Breast epithelium (tissue), 3 donors: ENCODE measurements at regions not wholly inside any gene's neighbourhood (a gene's known extent, or its start where the extent isn't known, plus 50 kb on each side); places are given as distances from the start of the nearest gene placed in this dataset.

Source experiments
- POLR2A ChIP-seq: fragments of 450-650 bp; IDR thresholded peaks from one replicate; pipeline ENCODE4 v1.6.1; 2016; ENCODE audit warnings: antibody characterized with exemption, mild to moderate bottlenecking, moderate library complexity
- TF ChIP-seq, protein P1 (sequence below), 3 donors: fragments of 450-650 bp; IDR thresholded peaks; one replicate each; pipeline ENCODE4 v1.5.1; 2016 to 2017; ENCODE audit warnings: antibody characterized with exemption in 3 of 3, mild to moderate bottlenecking in 3 of 3, moderate library complexity in 3 of 3

DNA sequence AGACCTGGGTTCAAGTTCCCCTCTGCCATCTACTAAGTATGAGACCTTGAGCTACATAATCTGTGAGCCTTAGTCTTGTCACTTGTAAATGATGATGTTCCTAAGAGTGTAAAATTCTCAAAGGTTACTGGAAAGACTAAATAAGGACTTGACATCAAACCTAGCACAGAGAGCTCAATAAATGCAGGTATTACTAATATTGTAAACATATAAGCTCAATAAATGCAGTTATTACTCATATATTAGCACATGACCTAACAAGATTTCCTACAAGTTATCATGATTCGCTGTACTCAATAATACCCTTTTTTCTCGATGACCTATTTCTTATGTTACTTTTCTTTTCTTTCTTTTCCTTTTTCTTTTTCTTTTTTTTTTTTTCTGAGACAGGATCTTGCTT, 174.9 kb downstream of the ZNF281 start:
- no peak for TF ChIP-seq POLR2A
- TF ChIP-seq, protein P1, sequence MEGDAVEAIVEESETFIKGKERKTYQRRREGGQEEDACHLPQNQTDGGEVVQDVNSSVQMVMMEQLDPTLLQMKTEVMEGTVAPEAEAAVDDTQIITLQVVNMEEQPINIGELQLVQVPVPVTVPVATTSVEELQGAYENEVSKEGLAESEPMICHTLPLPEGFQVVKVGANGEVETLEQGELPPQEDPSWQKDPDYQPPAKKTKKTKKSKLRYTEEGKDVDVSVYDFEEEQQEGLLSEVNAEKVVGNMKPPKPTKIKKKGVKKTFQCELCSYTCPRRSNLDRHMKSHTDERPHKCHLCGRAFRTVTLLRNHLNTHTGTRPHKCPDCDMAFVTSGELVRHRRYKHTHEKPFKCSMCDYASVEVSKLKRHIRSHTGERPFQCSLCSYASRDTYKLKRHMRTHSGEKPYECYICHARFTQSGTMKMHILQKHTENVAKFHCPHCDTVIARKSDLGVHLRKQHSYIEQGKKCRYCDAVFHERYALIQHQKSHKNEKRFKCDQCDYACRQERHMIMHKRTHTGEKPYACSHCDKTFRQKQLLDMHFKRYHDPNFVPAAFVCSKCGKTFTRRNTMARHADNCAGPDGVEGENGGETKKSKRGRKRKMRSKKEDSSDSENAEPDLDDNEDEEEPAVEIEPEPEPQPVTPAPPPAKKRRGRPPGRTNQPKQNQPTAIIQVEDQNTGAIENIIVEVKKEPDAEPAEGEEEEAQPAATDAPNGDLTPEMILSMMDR (IDR thresholded peaks at IDR 0.05): no peak
